GM23338 (cell line): ENCODE measurements at regions not wholly inside any gene's neighbourhood (a gene's known extent, or its start where the extent isn't known, plus 50 kb on each side); places are given as distances from the start of the nearest gene placed in this dataset.

Experiments
- ATAC-seq: fragments of 200-7000 bp; cut with Tn5 transposase; 3 replicates; pipeline ENCODE4 v1.9.1; 2020
- DNase-seq: peaks from one replicate; pipeline ENCODE4 v3.0.0-alpha.2; 2015; ENCODE audit warnings: low spot score
- H2AFZ ChIP-seq: fragments of 200-600 bp; sonication (generic); 2 replicates; pipeline ENCODE4 v1.8.0; 2016; ENCODE audit warnings: antibody characterized with exemption, mild to moderate bottlenecking, moderate library complexity
- H3F3A ChIP-seq: fragments of 200-600 bp; sonication (generic); replicated peaks from 2 replicates; pipeline ENCODE4 v1.8.0; 2017; ENCODE audit warnings: antibody characterized with exemption, mixed run types, low read depth
- H3K27ac ChIP-seq: fragments of 200-600 bp; sonication (generic); 2 replicates; pipeline ENCODE4 v1.6.1; 2016; ENCODE audit warnings: low read depth
- H3K27me3 ChIP-seq: fragments of 200-600 bp; sonication (generic); 2 replicates; pipeline ENCODE4 v1.8.0; 2016; ENCODE audit warnings: mild to moderate bottlenecking, mixed run types, moderate library complexity; ENCODE audit not compliant: insufficient read depth
- H3K36me3 ChIP-seq: fragments of 200-600 bp; sonication (generic); 2 replicates; pipeline ENCODE4 v1.8.0; 2016; ENCODE audit warnings: mild to moderate bottlenecking; ENCODE audit not compliant: insufficient read depth
- H3K4me1 ChIP-seq: fragments of 200-600 bp; sonication (generic); 2 replicates; pipeline ENCODE4 v1.8.0; 2016; ENCODE audit warnings: mild to moderate bottlenecking, moderate library complexity; ENCODE audit not compliant: insufficient read depth
- H3K4me2 ChIP-seq: fragments of 200-600 bp; sonication (generic); 2 replicates; pipeline ENCODE4 v1.7.1; 2017; ENCODE audit warnings: mixed run types
- H3K4me3 ChIP-seq: fragments of 200-600 bp; sonication (generic); 2 replicates; pipeline ENCODE4 v1.6.1; 2016; ENCODE audit warnings: mixed run types
- H3K79me2 ChIP-seq: fragments of 200-600 bp; sonication (generic); replicated peaks from 2 replicates; pipeline ENCODE4 v1.8.0; 2017; ENCODE audit warnings: mild to moderate bottlenecking; ENCODE audit not compliant: insufficient read depth
- H3K9me2 ChIP-seq: fragments of 200-600 bp; sonication (generic); 2 replicates; pipeline ENCODE4 v1.8.0; 2017; ENCODE audit not compliant: insufficient read depth
- H4K20me1 ChIP-seq: fragments of 200-600 bp; sonication (generic); replicated peaks from 2 replicates; pipeline ENCODE4 v1.8.0; 2017; ENCODE audit warnings: mild to moderate bottlenecking; ENCODE audit not compliant: insufficient read depth
- H3K27ac Mint-ChIP-seq: 2 replicates; pipeline ENCODE4 v1.8.0; 2020; ENCODE audit warnings: inconsistent platforms, mild to moderate bottlenecking, moderate library complexity, mixed read lengths
- H3K27me3 Mint-ChIP-seq: 3 replicates; pipeline ENCODE4 v1.8.0; 2022; ENCODE audit warnings: low read depth, mild to moderate bottlenecking, moderate library complexity, mixed read lengths, inconsistent platforms; ENCODE audit not compliant: insufficient read depth, poor library complexity
- H3K36me3 Mint-ChIP-seq: 3 replicates; pipeline ENCODE4 v1.8.0; 2021; ENCODE audit warnings: low read depth, mild to moderate bottlenecking, inconsistent platforms, moderate library complexity, mixed read lengths
- H3K4me1 Mint-ChIP-seq: 3 replicates; pipeline ENCODE4 v1.8.0; 2020; ENCODE audit warnings: mild to moderate bottlenecking, inconsistent platforms, mixed read lengths
- H3K4me3 Mint-ChIP-seq: 3 replicates; pipeline ENCODE4 v1.8.0; 2021; ENCODE audit warnings: moderate library complexity, mild to moderate bottlenecking, inconsistent platforms, mixed read lengths
- H3K9me3 Mint-ChIP-seq: 3 replicates; pipeline ENCODE4 v1.8.0; 2020; ENCODE audit warnings: moderate library complexity, mild to moderate bottlenecking, inconsistent platforms, mixed read lengths
- EZH2 ChIP-seq: fragments of 200-600 bp; sonication (generic); IDR thresholded peaks from one replicate; pipeline ENCODE4 v1.8.0; 2017; ENCODE audit warnings: antibody characterized with exemption, mild to moderate bottlenecking, low read depth; ENCODE audit not compliant: unreplicated experiment
- POLR2AphosphoS5 ChIP-seq: IDR thresholded peaks from 2 replicates; pipeline ENCODE4 v1.6.1; 2016; ENCODE audit warnings: antibody characterized with exemption, low read depth
- ZNF331 ChIP-seq: fragments of 250-450 bp; sonication (Bioruptor Pico); IDR thresholded peaks from 2 replicates; pipeline ENCODE4 v1.5.0; 2020; ENCODE audit warnings: low read depth, mild to moderate bottlenecking, moderate library complexity
- TF ChIP-seq, protein P1 (sequence below): IDR thresholded peaks from 2 replicates; pipeline ENCODE4 v1.6.1; 2016; ENCODE audit warnings: antibody characterized with exemption
- TF ChIP-seq, protein P2 (sequence below): fragments of 250-450 bp; sonication (Bioruptor Pico); IDR thresholded peaks from 2 replicates; pipeline ENCODE4 v1.5.0; 2020; ENCODE audit warnings: mild to moderate bottlenecking, moderate library complexity
- TF ChIP-seq, protein P3 (sequence below): IDR thresholded peaks from one replicate; pipeline ENCODE4 v1.6.1; 2018; ENCODE audit warnings: antibody characterized with exemption; ENCODE audit not compliant: unreplicated experiment
- TF ChIP-seq, protein P4 (sequence below), 2 experiments: fragments of 200-600 bp in 1 of 2; sonication (generic) in 1 of 2; conservative IDR thresholded peaks; 2 replicates each; pipeline versions ENCODE4 v1.5.1 to v1.6.1; 2016 to 2017; ENCODE audit warnings: antibody characterized with exemption in 2 of 2, low read depth in 2 of 2, mild to moderate bottlenecking in 2 of 2, moderate library complexity in 1 of 2

DNA sequence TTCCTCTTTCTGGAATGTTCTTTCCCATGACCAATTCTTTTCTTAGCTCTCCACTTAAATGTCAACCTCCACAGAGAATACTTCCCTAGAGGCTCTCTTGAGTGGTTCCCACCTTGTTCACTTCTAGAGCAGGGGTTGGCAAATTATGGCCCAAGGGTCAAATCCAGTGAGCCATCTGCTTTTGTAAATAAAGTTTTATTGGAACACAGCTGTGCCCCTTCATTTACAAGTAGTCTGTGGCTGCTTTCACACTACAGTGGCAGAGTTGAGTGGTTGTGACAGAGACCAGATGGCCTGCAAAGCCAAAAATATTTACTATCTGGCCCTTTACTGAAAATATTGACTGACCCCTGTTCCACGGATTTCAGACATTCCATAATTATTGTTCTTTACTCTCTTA is 166.2 kb downstream of the WNT5A start:
- H3K27me3 ChIP-seq: no peaks in the 10 kb centered on the region
- no peak overlapping the region for H3K27ac Mint-ChIP-seq
- no peaks in the 10 kb centered on the region; the same call in 2 of the 3 replicates for H3K9me3 Mint-ChIP-seq
- H2AFZ ChIP-seq: no peak overlapping the region
- no peaks in the 10 kb centered on the region for H3K79me2 ChIP-seq
- peaks cover 25% of the 10 kb centered on the region for H3K9me2 ChIP-seq
- no peaks in the 10 kb centered on the region for H3K4me1 ChIP-seq
- H3K4me2 ChIP-seq: no peak overlapping the region
- H3F3A ChIP-seq: no peaks in the 10 kb centered on the region
- no peaks in the 10 kb centered on the region for H4K20me1 ChIP-seq
- DNase-seq (no peak), ATAC-seq (no peak)
- H3K4me3 ChIP-seq: no peak overlapping the region
- H3K27me3 Mint-ChIP-seq: peaks cover 2% of the 10 kb centered on the region
- no peak overlapping the region for H3K4me3 Mint-ChIP-seq
- no peak overlapping the region for H3K27ac ChIP-seq
- H3K36me3 Mint-ChIP-seq: no peaks in the 10 kb centered on the region
- no peak for TF ChIP-seq EZH2
- TF ChIP-seq, protein P1, sequence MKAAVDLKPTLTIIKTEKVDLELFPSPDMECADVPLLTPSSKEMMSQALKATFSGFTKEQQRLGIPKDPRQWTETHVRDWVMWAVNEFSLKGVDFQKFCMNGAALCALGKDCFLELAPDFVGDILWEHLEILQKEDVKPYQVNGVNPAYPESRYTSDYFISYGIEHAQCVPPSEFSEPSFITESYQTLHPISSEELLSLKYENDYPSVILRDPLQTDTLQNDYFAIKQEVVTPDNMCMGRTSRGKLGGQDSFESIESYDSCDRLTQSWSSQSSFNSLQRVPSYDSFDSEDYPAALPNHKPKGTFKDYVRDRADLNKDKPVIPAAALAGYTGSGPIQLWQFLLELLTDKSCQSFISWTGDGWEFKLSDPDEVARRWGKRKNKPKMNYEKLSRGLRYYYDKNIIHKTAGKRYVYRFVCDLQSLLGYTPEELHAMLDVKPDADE: no peak
- TF ChIP-seq, protein P2, sequence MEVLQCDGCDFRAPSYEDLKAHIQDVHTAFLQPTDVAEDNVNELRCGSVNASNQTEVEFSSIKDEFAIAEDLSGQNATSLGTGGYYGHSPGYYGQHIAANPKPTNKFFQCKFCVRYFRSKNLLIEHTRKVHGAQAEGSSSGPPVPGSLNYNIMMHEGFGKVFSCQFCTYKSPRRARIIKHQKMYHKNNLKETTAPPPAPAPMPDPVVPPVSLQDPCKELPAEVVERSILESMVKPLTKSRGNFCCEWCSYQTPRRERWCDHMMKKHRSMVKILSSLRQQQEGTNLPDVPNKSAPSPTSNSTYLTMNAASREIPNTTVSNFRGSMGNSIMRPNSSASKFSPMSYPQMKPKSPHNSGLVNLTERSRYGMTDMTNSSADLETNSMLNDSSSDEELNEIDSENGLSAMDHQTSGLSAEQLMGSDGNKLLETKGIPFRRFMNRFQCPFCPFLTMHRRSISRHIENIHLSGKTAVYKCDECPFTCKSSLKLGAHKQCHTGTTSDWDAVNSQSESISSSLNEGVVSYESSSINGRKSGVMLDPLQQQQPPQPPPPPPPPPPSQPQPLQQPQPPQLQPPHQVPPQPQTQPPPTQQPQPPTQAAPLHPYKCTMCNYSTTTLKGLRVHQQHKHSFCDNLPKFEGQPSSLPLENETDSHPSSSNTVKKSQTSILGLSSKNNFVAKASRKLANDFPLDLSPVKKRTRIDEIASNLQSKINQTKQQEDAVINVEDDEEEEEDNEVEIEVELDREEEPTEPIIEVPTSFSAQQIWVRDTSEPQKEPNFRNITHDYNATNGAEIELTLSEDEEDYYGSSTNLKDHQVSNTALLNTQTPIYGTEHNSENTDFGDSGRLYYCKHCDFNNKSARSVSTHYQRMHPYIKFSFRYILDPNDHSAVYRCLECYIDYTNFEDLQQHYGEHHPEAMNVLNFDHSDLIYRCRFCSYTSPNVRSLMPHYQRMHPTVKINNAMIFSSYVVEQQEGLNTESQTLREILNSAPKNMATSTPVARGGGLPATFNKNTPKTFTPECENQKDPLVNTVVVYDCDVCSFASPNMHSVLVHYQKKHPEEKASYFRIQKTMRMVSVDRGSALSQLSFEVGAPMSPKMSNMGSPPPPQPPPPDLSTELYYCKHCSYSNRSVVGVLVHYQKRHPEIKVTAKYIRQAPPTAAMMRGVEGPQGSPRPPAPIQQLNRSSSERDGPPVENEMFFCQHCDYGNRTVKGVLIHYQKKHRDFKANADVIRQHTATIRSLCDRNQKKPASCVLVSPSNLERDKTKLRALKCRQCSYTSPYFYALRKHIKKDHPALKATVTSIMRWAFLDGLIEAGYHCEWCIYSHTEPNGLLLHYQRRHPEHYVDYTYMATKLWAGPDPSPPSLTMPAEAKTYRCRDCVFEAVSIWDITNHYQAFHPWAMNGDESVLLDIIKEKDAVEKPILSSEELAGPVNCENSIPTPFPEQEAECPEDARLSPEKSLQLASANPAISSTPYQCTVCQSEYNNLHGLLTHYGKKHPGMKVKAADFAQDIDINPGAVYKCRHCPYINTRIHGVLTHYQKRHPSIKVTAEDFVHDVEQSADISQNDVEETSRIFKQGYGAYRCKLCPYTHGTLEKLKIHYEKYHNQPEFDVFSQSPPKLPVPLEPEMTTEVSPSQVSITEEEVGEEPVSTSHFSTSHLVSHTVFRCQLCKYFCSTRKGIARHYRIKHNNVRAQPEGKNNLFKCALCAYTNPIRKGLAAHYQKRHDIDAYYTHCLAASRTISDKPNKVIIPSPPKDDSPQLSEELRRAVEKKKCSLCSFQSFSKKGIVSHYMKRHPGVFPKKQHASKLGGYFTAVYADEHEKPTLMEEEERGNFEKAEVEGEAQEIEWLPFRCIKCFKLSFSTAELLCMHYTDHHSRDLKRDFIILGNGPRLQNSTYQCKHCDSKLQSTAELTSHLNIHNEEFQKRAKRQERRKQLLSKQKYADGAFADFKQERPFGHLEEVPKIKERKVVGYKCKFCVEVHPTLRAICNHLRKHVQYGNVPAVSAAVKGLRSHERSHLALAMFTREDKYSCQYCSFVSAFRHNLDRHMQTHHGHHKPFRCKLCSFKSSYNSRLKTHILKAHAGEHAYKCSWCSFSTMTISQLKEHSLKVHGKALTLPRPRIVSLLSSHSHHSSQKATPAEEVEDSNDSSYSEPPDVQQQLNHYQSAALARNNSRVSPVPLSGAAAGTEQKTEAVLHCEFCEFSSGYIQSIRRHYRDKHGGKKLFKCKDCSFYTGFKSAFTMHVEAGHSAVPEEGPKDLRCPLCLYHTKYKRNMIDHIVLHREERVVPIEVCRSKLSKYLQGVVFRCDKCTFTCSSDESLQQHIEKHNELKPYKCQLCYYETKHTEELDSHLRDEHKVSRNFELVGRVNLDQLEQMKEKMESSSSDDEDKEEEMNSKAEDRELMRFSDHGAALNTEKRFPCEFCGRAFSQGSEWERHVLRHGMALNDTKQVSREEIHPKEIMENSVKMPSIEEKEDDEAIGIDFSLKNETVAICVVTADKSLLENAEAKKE: no peak
- TF ChIP-seq, protein P3, sequence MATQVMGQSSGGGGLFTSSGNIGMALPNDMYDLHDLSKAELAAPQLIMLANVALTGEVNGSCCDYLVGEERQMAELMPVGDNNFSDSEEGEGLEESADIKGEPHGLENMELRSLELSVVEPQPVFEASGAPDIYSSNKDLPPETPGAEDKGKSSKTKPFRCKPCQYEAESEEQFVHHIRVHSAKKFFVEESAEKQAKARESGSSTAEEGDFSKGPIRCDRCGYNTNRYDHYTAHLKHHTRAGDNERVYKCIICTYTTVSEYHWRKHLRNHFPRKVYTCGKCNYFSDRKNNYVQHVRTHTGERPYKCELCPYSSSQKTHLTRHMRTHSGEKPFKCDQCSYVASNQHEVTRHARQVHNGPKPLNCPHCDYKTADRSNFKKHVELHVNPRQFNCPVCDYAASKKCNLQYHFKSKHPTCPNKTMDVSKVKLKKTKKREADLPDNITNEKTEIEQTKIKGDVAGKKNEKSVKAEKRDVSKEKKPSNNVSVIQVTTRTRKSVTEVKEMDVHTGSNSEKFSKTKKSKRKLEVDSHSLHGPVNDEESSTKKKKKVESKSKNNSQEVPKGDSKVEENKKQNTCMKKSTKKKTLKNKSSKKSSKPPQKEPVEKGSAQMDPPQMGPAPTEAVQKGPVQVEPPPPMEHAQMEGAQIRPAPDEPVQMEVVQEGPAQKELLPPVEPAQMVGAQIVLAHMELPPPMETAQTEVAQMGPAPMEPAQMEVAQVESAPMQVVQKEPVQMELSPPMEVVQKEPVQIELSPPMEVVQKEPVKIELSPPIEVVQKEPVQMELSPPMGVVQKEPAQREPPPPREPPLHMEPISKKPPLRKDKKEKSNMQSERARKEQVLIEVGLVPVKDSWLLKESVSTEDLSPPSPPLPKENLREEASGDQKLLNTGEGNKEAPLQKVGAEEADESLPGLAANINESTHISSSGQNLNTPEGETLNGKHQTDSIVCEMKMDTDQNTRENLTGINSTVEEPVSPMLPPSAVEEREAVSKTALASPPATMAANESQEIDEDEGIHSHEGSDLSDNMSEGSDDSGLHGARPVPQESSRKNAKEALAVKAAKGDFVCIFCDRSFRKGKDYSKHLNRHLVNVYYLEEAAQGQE: no peak
- TF ChIP-seq ZNF331: no peak
- TF ChIP-seq POLR2AphosphoS5: no peak
- TF ChIP-seq, protein P4, sequence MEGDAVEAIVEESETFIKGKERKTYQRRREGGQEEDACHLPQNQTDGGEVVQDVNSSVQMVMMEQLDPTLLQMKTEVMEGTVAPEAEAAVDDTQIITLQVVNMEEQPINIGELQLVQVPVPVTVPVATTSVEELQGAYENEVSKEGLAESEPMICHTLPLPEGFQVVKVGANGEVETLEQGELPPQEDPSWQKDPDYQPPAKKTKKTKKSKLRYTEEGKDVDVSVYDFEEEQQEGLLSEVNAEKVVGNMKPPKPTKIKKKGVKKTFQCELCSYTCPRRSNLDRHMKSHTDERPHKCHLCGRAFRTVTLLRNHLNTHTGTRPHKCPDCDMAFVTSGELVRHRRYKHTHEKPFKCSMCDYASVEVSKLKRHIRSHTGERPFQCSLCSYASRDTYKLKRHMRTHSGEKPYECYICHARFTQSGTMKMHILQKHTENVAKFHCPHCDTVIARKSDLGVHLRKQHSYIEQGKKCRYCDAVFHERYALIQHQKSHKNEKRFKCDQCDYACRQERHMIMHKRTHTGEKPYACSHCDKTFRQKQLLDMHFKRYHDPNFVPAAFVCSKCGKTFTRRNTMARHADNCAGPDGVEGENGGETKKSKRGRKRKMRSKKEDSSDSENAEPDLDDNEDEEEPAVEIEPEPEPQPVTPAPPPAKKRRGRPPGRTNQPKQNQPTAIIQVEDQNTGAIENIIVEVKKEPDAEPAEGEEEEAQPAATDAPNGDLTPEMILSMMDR (conservative IDR thresholded peaks at IDR 0.05; ENCODE audit: low read depth in 2 of 2): no peak
- peaks cover 2% of the 10 kb centered on the region; the same call in 1 of the 3 replicates for H3K4me1 Mint-ChIP-seq
- H3K36me3 ChIP-seq: no peaks in the 10 kb centered on the region
